RWPE2 (cell line): ENCODE measurements at regions not wholly inside any gene's neighbourhood (a gene's known extent, or its start where the extent isn't known, plus 50 kb on each side); places are given as distances from the start of the nearest gene placed in this dataset.

Experiments used
- ATAC-seq: fragments of 200-7000 bp; cut with Tn5 transposase; 3 replicates; pipeline ENCODE4 v1.9.1; 2021; ENCODE audit warnings: low read depth
- DNase-seq: peaks from one replicate; pipeline ENCODE4 v3.0.0-alpha.2; 2020; ENCODE audit warnings: low spot score
- H3K27ac ChIP-seq: fragments of 450-650 bp; 2 replicates; pipeline ENCODE4 v1.5.1; 2017; ENCODE audit warnings: mild to moderate bottlenecking; ENCODE audit not compliant: poor library complexity, severe bottlenecking
- H3K27me3 ChIP-seq: fragments of 250-450 bp; sonication (Bioruptor Pico); 2 replicates; pipeline ENCODE4 v1.5.1; 2021; ENCODE audit warnings: mild to moderate bottlenecking, moderate library complexity; ENCODE audit not compliant: insufficient read depth, poor library complexity, severe bottlenecking
- H3K36me3 ChIP-seq: fragments of 250-450 bp; sonication (Bioruptor Pico); 2 replicates; pipeline ENCODE4 v1.5.1; 2020; ENCODE audit warnings: low read depth, mild to moderate bottlenecking, moderate library complexity
- H3K4me1 ChIP-seq: fragments of 250-450 bp; sonication (Bioruptor Pico); 2 replicates; pipeline ENCODE4 v1.5.1; 2021; ENCODE audit warnings: mild to moderate bottlenecking, moderate library complexity; ENCODE audit not compliant: insufficient read depth, poor library complexity, severe bottlenecking
- H3K4me3 ChIP-seq: fragments of 250-450 bp; sonication (Bioruptor Pico); 2 replicates; pipeline ENCODE4 v1.5.1; 2021; ENCODE audit warnings: mild to moderate bottlenecking, moderate library complexity; ENCODE audit not compliant: severe bottlenecking
- H3K9me3 ChIP-seq: fragments of 250-450 bp; sonication (Bioruptor Pico); 2 replicates; pipeline ENCODE4 v1.5.1; 2021; ENCODE audit warnings: mild to moderate bottlenecking, moderate library complexity; ENCODE audit not compliant: severe bottlenecking
- CTCF ChIP-seq: fragments of 450-650 bp; IDR thresholded peaks from one replicate; pipeline ENCODE4 v1.5.1; 2017; ENCODE audit warnings: mild to moderate bottlenecking, moderate library complexity; ENCODE audit not compliant: poor library complexity, severe bottlenecking

- no peak for ATAC-seq
- Histone ChIP-seq H3K4me3 (no peak overlapping the region), H3K27ac (no peak overlapping the region), H3K4me1 (peaks cover 12% of the 10 kb centered on the region), H3K27me3 (no peaks in the 10 kb centered on the region), H3K9me3 (no peaks in the 10 kb centered on the region), H3K36me3 (no peaks in the 10 kb centered on the region)
- TF ChIP-seq CTCF = no peak
- no peak for DNase-seq
Measured at GRCh38 chr7:19400758-19401254, 255.6 kb upstream of the FERD3L start.

GRCh38 chr7:19397911-19398310, 252.7 kb upstream of the FERD3L start:
- ATAC-seq = no peak
- H3K36me3 ChIP-seq = no peaks in the 10 kb centered on the region
- no peaks in the 10 kb centered on the region for H3K4me1 ChIP-seq
- DNase-seq = no peak
- H3K9me3 ChIP-seq = no peaks in the 10 kb centered on the region
- no peak overlapping the region for H3K4me3 ChIP-seq
- no peaks in the 10 kb centered on the region for H3K27me3 ChIP-seq
- TF ChIP-seq CTCF = no peak
- H3K27ac ChIP-seq = no peak overlapping the region

DNA sequence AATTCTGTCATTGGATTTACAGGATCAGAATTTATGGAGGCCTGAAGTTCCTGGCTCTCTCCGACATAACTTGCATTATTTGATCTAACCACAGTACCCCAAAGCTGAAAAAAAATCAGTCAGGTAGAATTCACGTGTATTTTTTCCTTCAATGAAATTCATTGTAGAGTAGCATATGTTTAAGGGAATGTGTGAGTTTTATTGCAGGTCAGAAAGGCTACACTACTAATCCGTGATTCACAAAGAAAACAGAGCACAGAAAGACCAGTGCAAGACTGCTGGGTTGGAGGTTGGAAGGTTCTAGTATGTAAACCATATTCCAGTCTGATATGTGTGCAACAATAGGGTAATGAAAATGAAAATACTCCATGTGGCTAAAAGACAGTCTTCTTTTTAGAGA, 247.0 kb upstream of the FERD3L start:
- Histone ChIP-seq H3K36me3 (no peaks in the 10 kb centered on the region), H3K27me3 (no peaks in the 10 kb centered on the region), H3K4me1 (peaks cover 12% of the 10 kb centered on the region), H3K27ac (peak overlapping the region; percentile 8), H3K9me3 (no peaks in the 10 kb centered on the region), H3K4me3 (no peak overlapping the region)
- DNase-seq (no peak), ATAC-seq (peak; percentile 99)
- no peak for TF ChIP-seq CTCF

- Histone ChIP-seq H3K9me3 (no peaks in the 10 kb centered on the region), H3K4me1 (peaks cover 12% of the 10 kb centered on the region), H3K36me3 (no peaks in the 10 kb centered on the region), H3K27me3 (no peaks in the 10 kb centered on the region), H3K4me3 (no peak overlapping the region), H3K27ac (no peak overlapping the region)
- DNase-seq (no peak), ATAC-seq (no peak)
- TF ChIP-seq CTCF = no peak
Measured at GRCh38 chr7:19390795-19391194, 245.6 kb upstream of the FERD3L start.

- Histone ChIP-seq H3K36me3 (no peaks in the 10 kb centered on the region), H3K9me3 (no peaks in the 10 kb centered on the region), H3K27me3 (no peaks in the 10 kb centered on the region), H3K4me3 (no peak overlapping the region), H3K27ac (no peak overlapping the region), H3K4me1 (no peaks in the 10 kb centered on the region)
- no peak for ATAC-seq
- no peak for DNase-seq
- no peak for TF ChIP-seq CTCF
Measured at GRCh38 chr7:19381321-19381720, 236.1 kb upstream of the FERD3L start.
